GM18520 (cell line): ENCODE measurements at regions not wholly inside any gene's neighbourhood (a gene's known extent, or its start where the extent isn't known, plus 50 kb on each side); places are given as distances from the start of the nearest gene placed in this dataset.
"Not testable (repeated sequence)": the region's sequence is repeated elsewhere in the genome, so short reads cannot be mapped to it uniquely, and the experiment has no call there.

Experiments used
- ATAC-seq: cut with Tn5 transposase; IDR thresholded peaks from one replicate; pipeline ENCODE4 v1.9.1; 2021; ENCODE audit not compliant: unreplicated experiment

GRCh38 chr4:49117951-49118350, 131.9 kb downstream of the CWH43 start:
- not testable (repeated sequence) for ATAC-seq

DNA sequence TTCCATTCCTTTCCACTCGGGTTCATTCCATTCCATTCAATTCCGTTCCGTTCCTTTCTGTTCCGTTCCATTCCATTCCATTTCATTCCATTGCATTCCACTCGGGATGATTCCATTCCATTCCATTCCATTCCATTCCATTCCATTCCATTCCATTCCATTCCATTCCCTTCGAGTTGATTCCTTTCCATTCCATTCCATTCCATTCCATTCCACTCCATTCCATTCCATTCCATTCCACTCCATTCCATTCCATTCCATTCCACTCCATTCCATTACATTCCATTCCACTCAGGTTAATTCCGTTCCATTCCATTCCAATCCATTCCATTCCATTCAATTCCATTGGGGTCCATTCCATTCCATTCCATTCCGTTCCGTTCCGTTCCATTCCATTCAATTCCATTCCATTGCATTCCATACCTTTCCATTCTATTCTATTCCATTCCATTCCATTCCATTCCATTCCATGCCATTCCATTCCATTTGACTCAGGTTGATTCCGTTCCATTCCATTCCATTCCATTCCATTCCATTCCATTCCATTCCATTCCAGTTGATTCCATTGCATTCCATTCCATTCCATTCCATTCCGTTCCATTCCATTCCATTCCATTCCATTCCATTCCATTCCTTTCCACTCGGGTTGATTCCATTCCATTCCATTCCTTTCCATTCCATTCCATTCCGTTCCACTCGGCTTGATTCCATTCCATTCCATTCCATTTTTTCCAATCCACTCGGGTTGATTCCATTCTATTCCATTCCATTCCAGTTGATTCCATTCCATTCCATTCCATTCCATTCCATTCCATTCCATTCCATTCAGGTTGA, 132.5 kb downstream of the CWH43 start:
- ATAC-seq, result peak; percentile 34

- ATAC-seq, result peak; percentile 2
Observed at GRCh38 chr4:49119345-49119744, 133.3 kb downstream of the CWH43 start.

GRCh38 chr4:49120042-49120779, 134.1 kb downstream of the CWH43 start:
- not testable (repeated sequence) for ATAC-seq

GRCh38 chr4:49120804-49121203, 134.7 kb downstream of the CWH43 start:
- peak; percentile 32 for ATAC-seq

- ATAC-seq, result not testable (repeated sequence)
Observed at GRCh38 chr4:49126443-49126842, 140.4 kb downstream of the CWH43 start.

DNA sequence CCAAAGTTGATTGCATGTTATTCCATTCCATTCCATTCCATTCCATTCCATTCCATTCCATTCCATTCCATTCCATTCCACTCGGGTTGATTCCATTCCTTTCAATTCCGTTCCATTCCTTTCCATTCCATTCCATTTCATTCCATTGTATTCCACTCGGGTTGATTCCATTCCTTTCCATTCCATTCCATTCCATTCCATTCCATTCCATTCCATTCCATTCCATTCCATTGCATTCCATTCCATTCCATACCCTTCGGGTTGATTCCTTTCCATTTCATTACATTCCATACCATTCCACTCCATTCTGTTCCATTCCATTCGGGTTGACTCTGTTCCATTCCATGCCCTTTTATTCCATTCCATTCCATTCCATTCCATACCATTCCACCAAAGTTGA, 140.8 kb downstream of the CWH43 start:
- ATAC-seq, result not testable (repeated sequence)

DNA sequence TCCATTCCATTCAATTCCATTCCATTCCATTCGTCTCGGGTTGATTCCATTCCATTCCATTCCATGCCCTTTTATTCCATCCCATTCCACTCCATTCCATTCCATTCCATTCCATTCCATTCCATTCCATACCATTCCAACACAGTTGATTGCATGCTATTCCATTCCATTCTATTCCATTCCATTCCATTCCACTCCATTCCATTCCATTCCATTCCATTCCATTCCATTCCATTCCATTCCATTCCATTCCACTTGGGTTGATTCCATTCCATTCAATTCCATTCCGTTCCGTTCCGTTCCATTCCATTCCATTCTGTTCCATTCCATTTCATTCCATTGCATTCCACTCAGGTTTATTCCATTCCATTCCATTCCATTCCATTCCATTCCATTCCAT, 143.3 kb downstream of the CWH43 start:
- not testable (repeated sequence) for ATAC-seq

DNA sequence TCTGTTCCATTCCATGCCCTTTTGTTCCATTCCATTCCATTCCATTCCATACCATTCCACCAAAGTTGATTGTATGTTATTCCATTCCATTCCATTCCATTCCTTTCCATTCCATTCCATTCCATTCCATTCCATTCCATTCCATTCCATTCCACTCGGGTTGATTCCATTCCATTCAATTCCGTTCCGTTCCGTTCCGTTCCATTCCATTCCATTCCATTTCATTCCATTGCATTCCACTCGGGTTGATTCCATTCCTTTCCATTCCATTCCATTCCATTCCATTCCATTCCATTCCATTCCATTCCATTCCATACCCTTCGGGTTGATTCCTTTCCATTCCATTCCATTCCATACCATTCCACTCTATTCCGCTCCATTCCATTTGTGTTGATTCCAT, 143.8 kb downstream of the CWH43 start:
- ATAC-seq, result not testable (repeated sequence)

DNA sequence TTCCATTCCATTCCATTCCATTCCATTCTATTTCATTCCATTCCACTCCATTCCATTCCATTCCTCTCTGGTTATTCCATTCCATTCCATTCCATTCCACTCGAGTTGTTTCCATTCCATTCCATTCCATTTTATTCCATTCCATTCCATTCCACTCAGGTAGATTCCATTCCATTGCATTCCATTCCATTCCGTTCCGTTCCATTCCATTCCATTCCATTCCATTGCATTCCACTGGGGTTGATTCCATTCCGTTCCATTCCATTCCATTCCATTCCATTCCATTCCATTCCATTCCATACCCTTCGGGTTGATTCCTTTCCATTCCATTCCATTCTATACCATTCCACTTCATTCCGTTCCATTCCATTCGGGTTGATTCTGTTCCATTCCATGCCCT, 144.6 kb downstream of the CWH43 start:
- ATAC-seq, result not testable (repeated sequence)

DNA sequence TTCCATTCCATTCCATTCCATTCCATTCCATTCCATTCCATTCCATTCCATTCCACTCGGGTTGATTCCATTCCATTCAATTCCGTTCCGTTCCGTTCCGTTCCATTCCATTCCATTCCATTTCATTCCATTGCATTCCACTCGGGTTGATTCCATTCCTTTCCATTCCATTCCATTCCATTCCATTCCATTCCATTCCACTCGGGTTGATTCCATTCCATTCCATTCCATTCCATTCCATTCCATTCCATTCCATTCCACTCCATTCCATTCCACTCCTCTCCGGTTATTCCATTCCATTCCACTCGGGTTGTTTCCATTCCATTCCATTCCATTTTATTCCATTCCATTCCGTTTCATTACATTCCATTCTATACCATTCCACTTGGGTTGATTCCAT, 151.0 kb downstream of the CWH43 start:
- peak; percentile 34 for ATAC-seq

DNA sequence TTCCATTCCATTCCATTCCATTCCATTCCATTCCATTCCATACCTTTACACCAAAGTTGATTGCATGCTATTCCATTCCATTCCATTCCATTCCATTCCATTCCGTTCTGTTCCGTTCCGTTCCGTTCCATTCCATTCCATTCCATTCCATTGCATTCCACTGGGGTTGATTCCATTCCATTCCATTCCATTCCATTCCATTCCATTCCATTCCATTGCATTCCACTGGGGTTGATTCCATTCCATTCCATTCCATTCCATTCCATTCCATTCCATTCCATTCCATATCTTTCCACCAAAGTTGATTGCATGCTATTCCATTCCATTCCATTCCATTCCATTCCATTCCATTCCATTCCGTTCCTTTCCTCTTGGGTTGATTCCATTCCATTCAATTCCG, 151.9 kb downstream of the CWH43 start:
- not testable (repeated sequence) for ATAC-seq

GRCh38 chr4:49138818-49139217, 152.7 kb downstream of the CWH43 start:
- not testable (repeated sequence) for ATAC-seq

- ATAC-seq, result peak; percentile 28
Observed at GRCh38 chr4:49139513-49139912, 153.4 kb downstream of the CWH43 start.

GRCh38 chr4:49140351-49140750, 154.3 kb downstream of the CWH43 start:
- not testable (repeated sequence) for ATAC-seq

GRCh38 chr4:49141955-49142354, 155.9 kb downstream of the CWH43 start:
- ATAC-seq, result peak; percentile 22

DNA sequence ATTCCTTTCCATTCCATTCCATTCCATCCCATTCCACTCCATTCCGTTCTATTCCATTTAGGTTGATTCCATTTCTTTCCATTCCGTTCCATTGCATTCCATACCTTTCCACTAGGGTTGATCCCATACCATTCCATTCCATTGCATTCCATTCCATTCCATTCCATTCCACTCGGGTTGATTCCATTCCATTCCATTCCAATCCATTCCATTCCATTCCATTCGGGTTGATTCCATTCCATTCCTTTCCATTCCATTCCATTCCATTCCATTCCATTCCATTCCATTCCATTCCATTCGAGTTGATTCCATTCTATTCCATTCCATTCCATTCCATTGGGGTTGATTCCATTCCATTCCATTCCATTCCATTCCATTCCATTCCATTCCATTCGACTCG, 161.1 kb downstream of the CWH43 start:
- ATAC-seq, result peak; percentile 43

DNA sequence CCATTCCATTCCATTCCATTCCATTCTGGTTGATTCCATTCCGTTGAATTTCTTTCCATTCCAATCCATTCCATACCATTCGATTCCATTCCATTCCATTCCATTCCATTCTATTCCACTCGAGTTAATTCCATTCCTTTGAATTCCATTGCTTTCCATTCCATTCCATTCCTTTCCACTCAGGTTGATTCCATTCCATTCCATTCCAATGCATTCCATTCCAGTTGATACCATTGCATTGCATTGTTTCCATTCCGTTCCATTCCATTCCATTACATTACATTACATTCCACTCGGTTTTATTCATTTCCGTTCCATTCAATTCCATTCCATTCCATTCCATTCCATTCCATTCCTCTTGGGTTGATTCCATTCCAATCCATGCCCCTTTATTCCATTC, 161.5 kb downstream of the CWH43 start:
- not testable (repeated sequence) for ATAC-seq

DNA sequence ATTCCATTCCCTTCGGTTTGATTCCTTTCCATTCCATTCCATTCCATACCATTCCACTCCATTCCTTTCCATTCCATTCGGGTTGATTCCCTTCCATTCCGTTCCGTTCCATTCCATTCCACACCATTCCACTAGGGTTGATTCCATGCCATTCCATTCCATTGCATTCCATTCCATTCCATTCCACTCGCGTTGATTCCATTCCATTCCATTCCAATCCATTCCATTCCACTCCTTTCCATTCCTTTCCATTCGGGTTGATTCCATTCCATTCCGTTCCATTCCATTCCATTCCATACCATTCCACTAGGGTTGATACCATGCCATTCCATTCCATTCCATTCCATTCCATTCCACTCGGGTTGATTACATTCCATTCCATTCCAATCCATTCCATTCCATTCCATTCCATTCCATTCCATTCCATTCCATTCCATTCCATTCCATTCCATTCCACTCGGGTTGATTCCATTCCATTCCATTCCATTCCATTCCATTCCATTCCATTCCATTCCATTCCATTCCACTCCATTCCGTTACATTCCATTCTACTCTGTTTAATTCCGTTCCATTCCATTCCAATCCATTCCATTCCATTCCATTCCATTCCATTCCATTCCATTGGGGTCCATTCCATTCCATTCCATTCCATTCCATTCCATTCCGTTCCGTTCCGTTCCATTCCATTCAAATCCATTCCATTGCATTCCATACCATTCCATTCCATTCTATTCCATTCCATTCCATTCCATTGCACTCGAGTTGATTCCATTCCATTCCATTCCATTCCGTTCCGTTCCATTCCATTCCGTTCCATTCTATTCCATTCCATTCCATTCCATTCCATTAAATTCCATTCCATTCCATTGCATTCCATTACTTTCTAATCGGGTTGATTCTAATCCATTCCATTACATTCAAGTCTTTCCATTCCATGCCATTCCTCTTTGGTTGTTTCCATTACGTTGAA, 163.2 kb downstream of the CWH43 start:
- ATAC-seq, result peak; percentile 57

DNA sequence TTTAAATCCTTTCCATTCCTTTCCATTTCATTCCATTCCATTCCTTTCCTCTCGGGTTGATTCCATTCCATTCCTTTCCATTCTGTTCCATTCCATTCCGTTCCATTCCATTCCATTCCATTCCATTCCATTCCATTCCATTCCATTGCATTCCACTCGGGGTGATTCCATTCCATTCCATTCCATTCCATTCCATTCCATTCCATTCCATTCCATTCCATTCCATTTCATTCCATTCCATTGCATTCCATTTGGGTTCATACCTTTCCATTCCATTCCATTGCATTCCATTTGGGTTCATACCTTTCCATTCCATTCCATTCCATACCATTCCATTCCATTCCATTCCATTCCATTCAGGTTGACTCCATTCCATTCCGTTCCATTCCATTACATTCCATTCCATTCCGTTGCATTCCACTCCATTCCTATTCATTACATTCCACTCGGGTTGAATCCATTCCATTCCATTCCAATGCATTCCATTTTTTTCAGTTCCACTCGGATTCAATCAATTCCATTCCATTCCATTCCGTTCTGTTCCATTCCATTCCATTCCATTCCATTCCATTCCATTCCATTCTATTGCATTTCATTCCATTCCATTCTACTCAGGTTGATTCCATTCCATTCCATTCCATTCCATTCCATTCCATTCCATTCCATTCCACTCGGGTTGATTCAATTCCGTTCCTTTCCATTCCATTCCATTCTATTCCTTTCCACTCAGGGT, 164.4 kb downstream of the CWH43 start:
- ATAC-seq, result not testable (repeated sequence)
